ENCODE measurements at regions not wholly inside any gene's neighbourhood (a gene's known extent, or its start where the extent isn't known, plus 50 kb on each side); places are given as distances from the start of the nearest gene placed in this dataset.

GRCh38 chr18:34583895-34584294 lies 126.2 kb upstream of the DTNA start:
- H3K27me3 ChIP-seq (replicated peaks; ENCODE audit: insufficient read depth, low read length), result no peaks in the 10 kb centered on the region
- H3K4me1 ChIP-seq (ENCODE audit: low read length), result no peaks in the 10 kb centered on the region
- TF ChIP-seq EZH2 (optimal IDR thresholded peaks at IDR 0.05; ENCODE audit: low read depth, low read length), result no peak
- TF ChIP-seq CTCF (IDR thresholded peaks at IDR 0.05; ENCODE audit: low read length), result no peak
- no peak for TF ChIP-seq EZH2phosphoT487 (IDR thresholded peaks at IDR 0.05; ENCODE audit: low read length)
- H3K9ac ChIP-seq (ENCODE audit: low read length), result no peak overlapping the region
- no peak overlapping the region for H2AFZ ChIP-seq (ENCODE audit: low read length)
- H3K9me2 ChIP-seq (replicated peaks; ENCODE audit: insufficient read depth, low read length), result no peaks in the 10 kb centered on the region
- no peak for DNase-seq
- H3K4me3 ChIP-seq (ENCODE audit: low read length), result no peak overlapping the region
- H3K36me3 ChIP-seq (replicated peaks; ENCODE audit: insufficient read depth, low read length), result no peaks in the 10 kb centered on the region
- no peak overlapping the region for H3K4me2 ChIP-seq (ENCODE audit: low read depth, low read length)
- no peak overlapping the region for H3K27ac ChIP-seq (ENCODE audit: low read length)
- no peaks in the 10 kb centered on the region for H4K20me1 ChIP-seq (ENCODE audit: insufficient read depth, low read length)
- no peaks in the 10 kb centered on the region for H3K9me3 ChIP-seq (replicated peaks; ENCODE audit: insufficient read depth, low read length)
- no peaks in the 10 kb centered on the region for H3K79me2 ChIP-seq (ENCODE audit: low read length)
- no peaks in the 10 kb centered on the region for H3F3A ChIP-seq (ENCODE audit: insufficient read depth, low read length)

GRCh38 chr18:34590503-34590902 lies 119.6 kb upstream of the DTNA start:
- Histone ChIP-seq H3K9me2 (replicated peaks; ENCODE audit: insufficient read depth, low read length) (no peaks in the 10 kb centered on the region), H3K9ac (ENCODE audit: low read length) (no peak overlapping the region), H3K27me3 (replicated peaks; ENCODE audit: insufficient read depth, low read length) (no peaks in the 10 kb centered on the region), H3K9me3 (replicated peaks; ENCODE audit: insufficient read depth, low read length) (no peaks in the 10 kb centered on the region), H3K27ac (ENCODE audit: low read length) (no peak overlapping the region), H3K36me3 (replicated peaks; ENCODE audit: insufficient read depth, low read length) (no peaks in the 10 kb centered on the region), H3K4me3 (ENCODE audit: low read length) (no peak overlapping the region), H3K79me2 (ENCODE audit: low read length) (no peaks in the 10 kb centered on the region), H4K20me1 (ENCODE audit: insufficient read depth, low read length) (no peaks in the 10 kb centered on the region), H3F3A (ENCODE audit: insufficient read depth, low read length) (no peaks in the 10 kb centered on the region), H3K4me2 (ENCODE audit: low read depth, low read length) (no peak overlapping the region), H2AFZ (ENCODE audit: low read length) (no peak overlapping the region), H3K4me1 (ENCODE audit: low read length) (no peaks in the 10 kb centered on the region)
- DNase-seq, result no peak
- TF ChIP-seq CTCF (IDR thresholded peaks at IDR 0.05; ENCODE audit: low read length) (no peak), EZH2phosphoT487 (IDR thresholded peaks at IDR 0.05; ENCODE audit: low read length) (no peak), EZH2 (optimal IDR thresholded peaks at IDR 0.05; ENCODE audit: low read depth, low read length) (no peak)

- H3K4me3 ChIP-seq (ENCODE audit: low read length), result no peak overlapping the region
- H3K4me1 ChIP-seq (ENCODE audit: low read length), result no peaks in the 10 kb centered on the region
- no peak overlapping the region for H2AFZ ChIP-seq (ENCODE audit: low read length)
- no peaks in the 10 kb centered on the region for H4K20me1 ChIP-seq (ENCODE audit: insufficient read depth, low read length)
- no peak for DNase-seq
- no peaks in the 10 kb centered on the region for H3K9me3 ChIP-seq (replicated peaks; ENCODE audit: insufficient read depth, low read length)
- no peaks in the 10 kb centered on the region for H3K36me3 ChIP-seq (replicated peaks; ENCODE audit: insufficient read depth, low read length)
- H3K4me2 ChIP-seq (ENCODE audit: low read depth, low read length), result no peak overlapping the region
- H3K9ac ChIP-seq (ENCODE audit: low read length), result no peak overlapping the region
- H3K27me3 ChIP-seq (replicated peaks; ENCODE audit: insufficient read depth, low read length), result no peaks in the 10 kb centered on the region
- no peaks in the 10 kb centered on the region for H3F3A ChIP-seq (ENCODE audit: insufficient read depth, low read length)
- H3K27ac ChIP-seq (ENCODE audit: low read length), result no peak overlapping the region
- TF ChIP-seq EZH2phosphoT487 (IDR thresholded peaks at IDR 0.05; ENCODE audit: low read length) (no peak), EZH2 (optimal IDR thresholded peaks at IDR 0.05; ENCODE audit: low read depth, low read length) (no peak), CTCF (IDR thresholded peaks at IDR 0.05; ENCODE audit: low read length) (no peak)
- H3K9me2 ChIP-seq (replicated peaks; ENCODE audit: insufficient read depth, low read length), result no peaks in the 10 kb centered on the region
- H3K79me2 ChIP-seq (ENCODE audit: low read length), result no peaks in the 10 kb centered on the region
Observed at GRCh38 chr18:34591920-34592444, 118.1 kb upstream of the DTNA start.

All from MM.1S (cell line).